Neural cell (in vitro differentiated cells): ENCODE measurements at regions not wholly inside any gene's neighbourhood (a gene's known extent, or its start where the extent isn't known, plus 50 kb on each side); places are given as distances from the start of the nearest gene placed in this dataset.

ENCODE experiments used
- H2AFZ ChIP-seq: fragments of 200-600, 300-800 bp; sonication (generic), shearing (Covaris generic); 2 replicates; pipeline ENCODE4 v1.6.0; 2014; ENCODE audit warnings: low read depth, mild to moderate bottlenecking, antibody characterized with exemption, low read length, moderate library complexity
- H3F3A ChIP-seq: fragments of 200-600 bp; shearing (Covaris generic); 2 replicates; pipeline ENCODE4 v1.6.1; 2016; ENCODE audit warnings: mild to moderate bottlenecking, moderate library complexity, mixed read lengths, antibody characterized with exemption, low read length; ENCODE audit not compliant: insufficient read depth, poor library complexity, severe bottlenecking
- H3K27ac ChIP-seq: fragments of 200-600, 300-800 bp; sonication (generic), shearing (Covaris generic); 2 replicates; pipeline ENCODE4 v1.5.1; 2014; ENCODE audit warnings: mild to moderate bottlenecking, low read length, moderate library complexity
- H3K27me3 ChIP-seq: fragments of 300-800, 200-600 bp; sonication (generic), shearing (Covaris generic); 2 replicates; pipeline ENCODE4 v1.6.0; 2014; ENCODE audit warnings: mild to moderate bottlenecking, low read depth, low read length, moderate library complexity; ENCODE audit not compliant: insufficient read depth
- H3K36me3 ChIP-seq: fragments of 300-800, 200-600 bp; sonication (generic), shearing (Covaris generic); 2 replicates; pipeline ENCODE4 v1.5.1; 2014; ENCODE audit warnings: mild to moderate bottlenecking, antibody characterized with exemption, low read length, moderate library complexity; ENCODE audit not compliant: insufficient read depth
- H3K4me2 ChIP-seq: fragments of 300-800, 200-600 bp; sonication (generic), shearing (Covaris generic); 2 replicates; pipeline ENCODE4 v1.6.0; 2014; ENCODE audit warnings: mild to moderate bottlenecking, low read length
- H3K4me3 ChIP-seq: fragments of 300-800, 200-600 bp; sonication (generic), shearing (Covaris generic); 2 replicates; pipeline ENCODE4 v1.5.1; 2014; ENCODE audit warnings: mild to moderate bottlenecking, low read length, moderate library complexity
- H3K79me2 ChIP-seq: fragments of 200-600 bp; shearing (Covaris generic); replicated peaks from 2 replicates; pipeline ENCODE4 v1.6.0; 2014; ENCODE audit warnings: mild to moderate bottlenecking, low read length, moderate library complexity; ENCODE audit not compliant: insufficient read depth
- H3K9ac ChIP-seq: fragments of 300-800, 200-600 bp; sonication (generic), shearing (Covaris generic); 2 replicates; pipeline ENCODE4 v1.6.1; 2016; ENCODE audit warnings: mild to moderate bottlenecking, low read length, mixed read lengths
- H3K9me2 ChIP-seq: fragments of 200-600 bp; shearing (Covaris generic); 2 replicates; pipeline ENCODE4 v1.6.1; 2016; ENCODE audit warnings: mild to moderate bottlenecking, low read length, mixed read lengths; ENCODE audit not compliant: insufficient read depth
- H3K9me3 ChIP-seq: fragments of 200-600, 300-800 bp; sonication (generic), shearing (Covaris generic); 2 replicates; pipeline ENCODE4 v1.6.1; 2016; ENCODE audit warnings: mild to moderate bottlenecking, mixed run types, low read length, moderate library complexity, mixed read lengths
- H4K20me1 ChIP-seq: fragments of 200-600 bp; shearing (Covaris generic); 2 replicates; pipeline ENCODE4 v1.6.1; 2016; ENCODE audit warnings: mild to moderate bottlenecking, mixed run types; ENCODE audit not compliant: insufficient read depth
- EP300 ChIP-seq: fragments of 450-650 bp; conservative IDR thresholded peaks from 2 replicates; pipeline ENCODE4 v1.6.1; 2014; ENCODE audit warnings: antibody characterized with exemption, mild to moderate bottlenecking, moderate library complexity; ENCODE audit not compliant: poor library complexity, severe bottlenecking
- EZH2 ChIP-seq: fragments of 200-600, 300-800 bp; shearing (Covaris generic), sonication (generic); IDR thresholded peaks from 2 replicates; pipeline ENCODE4 v1.6.1; 2014; ENCODE audit warnings: antibody characterized with exemption, low read length, borderline replicate concordance, mild to moderate bottlenecking; ENCODE audit not compliant: insufficient read depth, poor library complexity, severe bottlenecking
- MXI1 ChIP-seq: fragments of 450-650 bp; conservative IDR thresholded peaks from 2 replicates; pipeline ENCODE4 v1.6.1; 2014; ENCODE audit warnings: antibody characterized with exemption, mild to moderate bottlenecking; ENCODE audit not compliant: poor library complexity, severe bottlenecking
- POLR2AphosphoS5 ChIP-seq: IDR thresholded peaks from 2 replicates; pipeline ENCODE4 v1.6.1; 2012
- RAD21 ChIP-seq: fragments of 450-650 bp; conservative IDR thresholded peaks from 2 replicates; pipeline ENCODE4 v1.6.1; 2014; ENCODE audit warnings: antibody characterized with exemption, mild to moderate bottlenecking, moderate library complexity
- SMC3 ChIP-seq: fragments of 450-650 bp; conservative IDR thresholded peaks from 2 replicates; pipeline ENCODE4 v1.6.1; 2014; ENCODE audit warnings: antibody characterized with exemption, mild to moderate bottlenecking, moderate library complexity; ENCODE audit not compliant: poor library complexity
- TAF1 ChIP-seq: IDR thresholded peaks from 2 replicates; pipeline ENCODE4 v1.6.1; 2012; ENCODE audit warnings: low read depth
- TF ChIP-seq, protein P1 (sequence below): fragments of 450-650 bp; IDR thresholded peaks from 2 replicates; pipeline ENCODE4 v1.5.1; 2014; ENCODE audit warnings: antibody characterized with exemption, mild to moderate bottlenecking, moderate library complexity; ENCODE audit not compliant: poor library complexity, severe bottlenecking
- TF ChIP-seq, protein P2 (sequence below): IDR thresholded peaks from 2 replicates; pipeline ENCODE4 v1.6.1; 2012; ENCODE audit warnings: borderline replicate concordance

DNA sequence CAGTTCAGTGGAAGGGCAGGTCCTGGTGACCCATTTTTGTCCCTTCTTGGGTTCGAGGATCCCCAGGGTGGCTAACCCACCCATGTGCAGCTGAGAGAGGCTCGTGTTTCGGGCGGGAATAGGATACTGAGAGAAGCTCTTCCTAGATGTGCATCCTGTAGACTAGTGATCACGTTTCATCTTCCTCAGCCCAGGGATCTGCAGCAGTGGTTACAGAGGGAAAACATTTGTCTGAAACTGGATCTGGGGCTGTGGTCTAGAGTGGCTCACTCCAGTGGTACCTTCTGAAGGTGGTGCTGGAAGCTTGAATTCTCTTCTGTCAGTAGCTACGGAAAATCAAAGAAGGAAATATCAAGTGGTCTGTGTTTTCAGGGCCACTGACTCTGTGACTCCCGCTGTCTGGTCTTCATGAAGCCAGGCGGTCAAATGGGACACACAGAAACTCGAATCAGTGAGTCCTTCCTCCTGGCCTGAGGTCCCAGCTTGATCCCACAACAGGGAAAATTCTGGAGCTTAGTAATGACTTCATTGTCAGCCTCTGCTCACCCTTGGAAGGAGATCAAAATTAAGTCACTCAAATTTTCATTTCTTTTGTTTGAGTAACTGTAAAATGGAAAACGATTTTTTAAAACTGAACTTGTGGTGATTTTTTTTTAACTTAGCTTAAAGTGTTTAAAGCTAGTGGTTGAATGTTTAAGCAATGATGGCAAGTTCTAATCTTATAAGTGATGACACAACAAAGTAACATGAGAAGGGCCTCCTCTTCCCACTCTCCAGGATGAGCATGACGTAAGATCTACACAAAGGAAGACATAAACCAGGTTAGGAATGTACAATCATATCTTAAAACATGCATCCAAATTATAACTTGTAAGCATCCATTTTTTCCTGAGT lies 469.3 kb upstream of the KLF6 start:
- no peaks in the 10 kb centered on the region for H3K9me3 ChIP-seq
- no peaks in the 10 kb centered on the region for H4K20me1 ChIP-seq
- no peaks in the 10 kb centered on the region for H3K9me2 ChIP-seq
- no peak overlapping the region for H3K4me2 ChIP-seq
- no peaks in the 10 kb centered on the region for H3F3A ChIP-seq
- H3K36me3 ChIP-seq: no peaks in the 10 kb centered on the region
- H3K79me2 ChIP-seq: no peaks in the 10 kb centered on the region
- H2AFZ ChIP-seq: no peak overlapping the region
- H3K27me3 ChIP-seq: no peaks in the 10 kb centered on the region
- H3K9ac ChIP-seq: no peak overlapping the region
- H3K4me3 ChIP-seq: no peak overlapping the region
- TF ChIP-seq POLR2AphosphoS5 (no peak), TAF1 (no peak), MXI1 (no peak), EZH2 (no peak), EP300 (no peak)
- TF ChIP-seq, protein P1, sequence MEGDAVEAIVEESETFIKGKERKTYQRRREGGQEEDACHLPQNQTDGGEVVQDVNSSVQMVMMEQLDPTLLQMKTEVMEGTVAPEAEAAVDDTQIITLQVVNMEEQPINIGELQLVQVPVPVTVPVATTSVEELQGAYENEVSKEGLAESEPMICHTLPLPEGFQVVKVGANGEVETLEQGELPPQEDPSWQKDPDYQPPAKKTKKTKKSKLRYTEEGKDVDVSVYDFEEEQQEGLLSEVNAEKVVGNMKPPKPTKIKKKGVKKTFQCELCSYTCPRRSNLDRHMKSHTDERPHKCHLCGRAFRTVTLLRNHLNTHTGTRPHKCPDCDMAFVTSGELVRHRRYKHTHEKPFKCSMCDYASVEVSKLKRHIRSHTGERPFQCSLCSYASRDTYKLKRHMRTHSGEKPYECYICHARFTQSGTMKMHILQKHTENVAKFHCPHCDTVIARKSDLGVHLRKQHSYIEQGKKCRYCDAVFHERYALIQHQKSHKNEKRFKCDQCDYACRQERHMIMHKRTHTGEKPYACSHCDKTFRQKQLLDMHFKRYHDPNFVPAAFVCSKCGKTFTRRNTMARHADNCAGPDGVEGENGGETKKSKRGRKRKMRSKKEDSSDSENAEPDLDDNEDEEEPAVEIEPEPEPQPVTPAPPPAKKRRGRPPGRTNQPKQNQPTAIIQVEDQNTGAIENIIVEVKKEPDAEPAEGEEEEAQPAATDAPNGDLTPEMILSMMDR: no peak
- H3K27ac ChIP-seq: no peak overlapping the region

DNA sequence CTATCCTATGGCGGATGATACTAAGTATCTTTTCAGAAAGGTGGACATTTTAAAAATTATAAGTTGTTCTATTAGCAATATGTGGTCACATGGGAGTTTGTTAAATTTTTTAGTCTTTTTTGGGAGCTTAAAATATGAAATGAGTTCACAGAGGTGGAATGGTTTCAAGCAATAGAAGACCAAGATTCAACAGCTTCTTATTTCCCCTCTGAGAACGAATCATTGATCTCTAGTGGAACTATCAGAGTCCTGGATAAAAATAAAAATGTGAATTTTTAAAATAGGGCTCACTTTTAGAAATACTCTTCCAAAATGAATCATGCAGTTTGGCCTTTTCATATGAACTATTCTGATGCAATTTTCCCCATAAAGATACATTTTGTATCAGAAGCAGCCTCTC lies 467.7 kb upstream of the KLF6 start:
- H3F3A ChIP-seq: no peaks in the 10 kb centered on the region
- H3K4me3 ChIP-seq: no peak overlapping the region
- no peaks in the 10 kb centered on the region for H3K27me3 ChIP-seq
- no peaks in the 10 kb centered on the region for H3K9me2 ChIP-seq
- no peak overlapping the region for H2AFZ ChIP-seq
- H4K20me1 ChIP-seq: no peaks in the 10 kb centered on the region
- no peaks in the 10 kb centered on the region for H3K36me3 ChIP-seq
- TF ChIP-seq TAF1: no peak
- TF ChIP-seq, protein P1: no peak
- TF ChIP-seq SMC3: no peak
- no peak overlapping the region for H3K4me2 ChIP-seq
- H3K9me3 ChIP-seq: no peaks in the 10 kb centered on the region
- no peak overlapping the region for H3K9ac ChIP-seq
- no peak overlapping the region for H3K27ac ChIP-seq
- H3K79me2 ChIP-seq: no peaks in the 10 kb centered on the region

GRCh38 chr10:4250587-4250887 lies 465.5 kb upstream of the KLF6 start:
- H4K20me1 ChIP-seq: no peaks in the 10 kb centered on the region
- TF ChIP-seq EZH2: no peak
- TF ChIP-seq TAF1: no peak
- no peak for TF ChIP-seq SMC3
- TF ChIP-seq, protein P1: no peak
- TF ChIP-seq MXI1: no peak
- no peak for TF ChIP-seq EP300
- TF ChIP-seq, protein P2, sequence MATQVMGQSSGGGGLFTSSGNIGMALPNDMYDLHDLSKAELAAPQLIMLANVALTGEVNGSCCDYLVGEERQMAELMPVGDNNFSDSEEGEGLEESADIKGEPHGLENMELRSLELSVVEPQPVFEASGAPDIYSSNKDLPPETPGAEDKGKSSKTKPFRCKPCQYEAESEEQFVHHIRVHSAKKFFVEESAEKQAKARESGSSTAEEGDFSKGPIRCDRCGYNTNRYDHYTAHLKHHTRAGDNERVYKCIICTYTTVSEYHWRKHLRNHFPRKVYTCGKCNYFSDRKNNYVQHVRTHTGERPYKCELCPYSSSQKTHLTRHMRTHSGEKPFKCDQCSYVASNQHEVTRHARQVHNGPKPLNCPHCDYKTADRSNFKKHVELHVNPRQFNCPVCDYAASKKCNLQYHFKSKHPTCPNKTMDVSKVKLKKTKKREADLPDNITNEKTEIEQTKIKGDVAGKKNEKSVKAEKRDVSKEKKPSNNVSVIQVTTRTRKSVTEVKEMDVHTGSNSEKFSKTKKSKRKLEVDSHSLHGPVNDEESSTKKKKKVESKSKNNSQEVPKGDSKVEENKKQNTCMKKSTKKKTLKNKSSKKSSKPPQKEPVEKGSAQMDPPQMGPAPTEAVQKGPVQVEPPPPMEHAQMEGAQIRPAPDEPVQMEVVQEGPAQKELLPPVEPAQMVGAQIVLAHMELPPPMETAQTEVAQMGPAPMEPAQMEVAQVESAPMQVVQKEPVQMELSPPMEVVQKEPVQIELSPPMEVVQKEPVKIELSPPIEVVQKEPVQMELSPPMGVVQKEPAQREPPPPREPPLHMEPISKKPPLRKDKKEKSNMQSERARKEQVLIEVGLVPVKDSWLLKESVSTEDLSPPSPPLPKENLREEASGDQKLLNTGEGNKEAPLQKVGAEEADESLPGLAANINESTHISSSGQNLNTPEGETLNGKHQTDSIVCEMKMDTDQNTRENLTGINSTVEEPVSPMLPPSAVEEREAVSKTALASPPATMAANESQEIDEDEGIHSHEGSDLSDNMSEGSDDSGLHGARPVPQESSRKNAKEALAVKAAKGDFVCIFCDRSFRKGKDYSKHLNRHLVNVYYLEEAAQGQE: no peak
- TF ChIP-seq POLR2AphosphoS5: no peak
- TF ChIP-seq RAD21: no peak

More at GRCh38 chr10:4250587-4250887, 465.5 kb upstream of the KLF6 start:
- Histone ChIP-seq H3K27ac (no peak overlapping the region), H3K36me3 (no peaks in the 10 kb centered on the region), H3K79me2 (no peaks in the 10 kb centered on the region), H3K4me3 (no peak overlapping the region), H3K9me3 (no peaks in the 10 kb centered on the region), H3K4me2 (no peak overlapping the region), H3K9me2 (no peaks in the 10 kb centered on the region), H3K9ac (no peak overlapping the region), H2AFZ (no peak overlapping the region), H3F3A (no peaks in the 10 kb centered on the region), H3K27me3 (no peaks in the 10 kb centered on the region)
